BJ (cell line): ENCODE measurements at regions not wholly inside any gene's neighbourhood (a gene's known extent, or its start where the extent isn't known, plus 50 kb on each side); places are given as distances from the start of the nearest gene placed in this dataset.

ENCODE experiments used
- CTCF ChIA-PET: fragments of 350-600 bp; formaldehyde crosslinking; extraction: SDS; loops from one replicate; lab custom pipeline; 2021; ENCODE audit warnings: antibody characterized with exemption, inconsistent platforms; lab: Yijun Ruan, JAX
- POLR2A ChIA-PET: fragments of 300-600 bp; sonication (Branson Sonifier 250); formaldehyde crosslinking; extraction: SDS; loops from one replicate; lab custom pipeline; 2021; ENCODE audit warnings: antibody characterized with exemption; lab: Charles Lee
- DNase-seq: peaks from one replicate; pipeline ENCODE4 v3.0.0-alpha.2; 2011; ENCODE audit warnings: low read depth
- H3K27me3 ChIP-seq: 2 replicates; pipeline ENCODE4 v1.6.0; 2011; ENCODE audit warnings: low read length; ENCODE audit not compliant: control insufficient read depth, insufficient read depth
- H3K36me3 ChIP-seq: 2 replicates; pipeline ENCODE4 v1.5.1; 2011; ENCODE audit warnings: low read length; ENCODE audit not compliant: control insufficient read depth, insufficient read depth
- H3K4me3 ChIP-seq: 2 replicates; pipeline ENCODE4 v1.5.1; 2011; ENCODE audit warnings: low read depth, mild to moderate bottlenecking, control low read depth, low read length
- CTCF ChIP-seq: IDR thresholded peaks from 2 replicates; pipeline ENCODE4 v1.5.1; 2011; ENCODE audit warnings: low read depth, mild to moderate bottlenecking, control low read depth, inconsistent platforms, low read length, moderate library complexity; ENCODE audit not compliant: insufficient read depth

- Histone ChIP-seq H3K4me3 (no peak overlapping the region), H3K36me3 (no peaks in the 10 kb centered on the region), H3K27me3 (no peaks in the 10 kb centered on the region)
- DNase-seq: no peak
- TF ChIP-seq CTCF: no peak
- ChIA-PET CTCF (no interaction called here), POLR2A (no interaction called here)
Observed at GRCh38 chr2:57882895-57883515, 163.6 kb upstream of the VRK2 start.

- no peak overlapping the region for H3K4me3 ChIP-seq
- DNase-seq: no peak
- TF ChIP-seq CTCF: no peak
- H3K27me3 ChIP-seq: no peaks in the 10 kb centered on the region
- POLR2A ChIA-PET: no interaction called here
- no peaks in the 10 kb centered on the region for H3K36me3 ChIP-seq
- CTCF ChIA-PET: no interaction called here
Observed at GRCh38 chr2:57884281-57884680, 162.3 kb upstream of the VRK2 start.

- H3K27me3 ChIP-seq: no peaks in the 10 kb centered on the region
- POLR2A ChIA-PET: no interaction called here
- CTCF ChIA-PET: interaction anchor here (0.8 kb wide), 1 partner anchor 10 kb away, joined by 3 read pairs; no protein-coding TSS in a partner anchor
- H3K36me3 ChIP-seq: no peaks in the 10 kb centered on the region
- no peak for DNase-seq
- no peak overlapping the region for H3K4me3 ChIP-seq
- TF ChIP-seq CTCF: no peak
Observed at GRCh38 chr2:57885742-57886141, 160.9 kb upstream of the VRK2 start.

GRCh38 chr2:57886161-57886786 lies 160.3 kb upstream of the VRK2 start:
- H3K27me3 ChIP-seq: no peaks in the 10 kb centered on the region
- POLR2A ChIA-PET: no interaction called here
- no peak for TF ChIP-seq CTCF
- no peaks in the 10 kb centered on the region for H3K36me3 ChIP-seq
- H3K4me3 ChIP-seq: no peak overlapping the region
- CTCF ChIA-PET: no interaction called here
- DNase-seq: no peak

- H3K27me3 ChIP-seq: no peaks in the 10 kb centered on the region
- POLR2A ChIA-PET: no interaction called here
- CTCF ChIA-PET: interaction anchor here (1.2 kb wide), 1 partner anchor 18 kb away, joined by 4 read pairs; no protein-coding TSS in a partner anchor
- no peak overlapping the region for H3K4me3 ChIP-seq
- DNase-seq: no peak
- TF ChIP-seq CTCF: no peak
- no peaks in the 10 kb centered on the region for H3K36me3 ChIP-seq
Observed at GRCh38 chr2:57888463-57888862, 158.1 kb upstream of the VRK2 start.
